GM21526 (cell line): ENCODE measurements at regions not wholly inside any gene's neighbourhood (a gene's known extent, or its start where the extent isn't known, plus 50 kb on each side); places are given as distances from the start of the nearest gene placed in this dataset.

ENCODE experiments used
- ATAC-seq: cut with Tn5 transposase; IDR thresholded peaks from one replicate; pipeline ENCODE4 v1.9.1; 2021; ENCODE audit warnings: moderate library complexity; ENCODE audit not compliant: unreplicated experiment, low FRiP score

DNA sequence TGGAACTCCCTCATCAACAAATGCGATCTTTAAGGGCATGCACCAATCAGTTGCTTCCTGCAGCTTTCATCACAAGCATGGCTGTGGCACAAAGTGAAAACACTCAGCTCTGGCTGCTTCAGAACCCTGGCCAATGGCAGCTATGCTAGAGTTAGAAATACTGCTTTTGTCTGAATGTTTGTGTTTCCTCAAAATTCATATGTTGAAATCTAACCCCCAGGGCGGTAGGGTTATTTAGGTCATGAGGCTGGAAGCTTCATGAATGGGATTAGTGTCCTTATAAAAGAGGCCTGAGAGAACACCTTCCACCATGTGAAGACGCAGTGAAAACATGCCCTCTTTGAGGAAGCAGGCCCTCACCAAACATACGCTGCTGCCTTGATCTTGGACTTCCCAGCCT, 453.9 kb downstream of the SNAPC1 start:
- no peak for ATAC-seq

DNA sequence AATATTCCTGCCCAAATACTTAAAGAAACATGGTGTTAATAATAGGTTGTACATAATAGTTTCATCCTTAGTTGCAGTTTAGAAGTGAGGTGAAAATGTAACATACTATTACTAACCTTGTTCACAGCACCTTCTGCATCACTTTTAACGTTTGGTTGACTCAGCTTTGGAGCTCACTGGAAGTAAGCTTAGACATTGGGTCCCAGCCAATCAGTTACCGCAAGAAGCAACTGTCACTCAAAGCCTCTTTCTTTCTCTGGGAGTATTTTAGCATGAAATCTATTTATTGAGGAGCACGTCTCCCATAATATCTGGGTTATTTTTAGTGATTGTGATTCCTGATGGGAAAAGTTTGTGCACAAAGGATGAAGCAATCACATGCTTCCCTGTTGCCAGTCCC, 472.6 kb downstream of the SNAPC1 start:
- ATAC-seq: no peak

DNA sequence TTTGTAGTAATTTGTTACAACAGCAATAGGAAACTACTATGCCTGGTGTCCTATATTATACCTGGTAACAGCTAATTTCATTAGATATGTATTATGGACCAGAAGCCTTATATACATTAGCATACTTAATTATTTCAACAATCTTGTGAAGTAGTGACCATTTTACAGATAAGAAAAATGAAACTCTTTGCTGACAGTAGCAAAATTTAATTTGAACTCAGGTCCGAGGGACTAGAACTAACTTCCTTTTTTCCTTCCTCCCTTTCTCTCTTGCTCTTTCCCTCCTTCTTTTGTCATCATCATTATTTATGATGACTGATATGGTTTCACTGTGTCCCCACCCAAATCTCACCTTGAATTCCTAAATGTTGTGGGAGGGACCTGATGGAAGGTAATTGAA, 482.0 kb downstream of the SNAPC1 start:
- ATAC-seq: no peak

DNA sequence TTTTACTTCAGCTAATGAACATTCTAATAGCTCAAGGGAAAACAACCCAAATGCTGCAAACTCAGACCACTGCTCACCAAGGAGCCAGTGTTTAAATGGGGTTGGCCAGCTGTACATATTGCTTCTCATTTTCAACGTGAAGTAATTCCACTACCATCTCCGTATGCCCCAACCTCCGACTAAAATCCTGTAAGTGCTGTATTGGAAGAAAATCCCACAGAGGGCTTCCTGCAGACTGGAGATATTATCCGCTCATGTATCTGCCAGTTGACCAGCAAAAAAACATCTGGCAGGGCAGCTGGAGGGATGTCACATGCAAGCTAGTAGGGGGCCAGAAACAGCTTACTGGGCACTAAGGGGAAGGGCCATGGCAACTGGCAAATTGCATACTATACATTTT, 485.0 kb downstream of the SNAPC1 start:
- no peak for ATAC-seq

DNA sequence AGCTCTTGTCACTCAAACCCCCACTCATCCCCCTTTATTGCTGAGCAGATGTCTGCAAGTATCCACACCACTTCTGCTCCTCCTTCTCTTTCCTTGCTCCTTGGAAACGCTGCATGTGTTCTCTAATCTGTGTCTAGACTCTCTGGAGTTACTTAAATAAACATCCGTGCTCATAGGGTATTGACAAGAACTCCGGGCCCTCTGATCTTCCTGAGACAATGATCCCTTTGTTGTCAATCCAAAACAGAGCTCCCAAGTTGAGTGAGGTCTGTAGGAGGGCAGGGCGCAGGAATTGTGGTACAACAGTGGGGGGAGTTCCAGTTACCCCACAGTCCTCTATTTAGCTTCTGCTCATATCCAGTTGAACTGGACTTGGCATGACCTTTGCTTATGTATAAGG, 489.0 kb downstream of the SNAPC1 start:
- ATAC-seq: no peak

DNA sequence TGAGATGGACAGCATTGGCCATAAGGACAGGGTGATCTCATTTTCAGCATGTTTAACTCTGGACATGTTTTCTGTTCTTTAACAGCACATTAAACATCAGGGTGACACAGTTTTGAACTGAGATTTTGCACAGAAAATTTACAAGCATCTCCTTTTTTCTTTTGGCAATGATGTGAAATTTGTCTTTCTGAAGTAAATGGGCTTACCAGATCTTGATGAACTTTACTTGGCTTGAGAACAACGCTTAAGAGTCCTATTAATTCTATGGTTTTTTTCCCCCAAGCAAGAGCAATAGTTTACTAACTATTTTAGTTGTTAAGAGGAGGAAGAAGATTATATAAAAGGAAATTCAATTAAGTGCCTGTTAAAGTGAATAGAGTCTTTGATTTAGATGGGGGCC, 491.0 kb downstream of the SNAPC1 start:
- ATAC-seq: no peak

DNA sequence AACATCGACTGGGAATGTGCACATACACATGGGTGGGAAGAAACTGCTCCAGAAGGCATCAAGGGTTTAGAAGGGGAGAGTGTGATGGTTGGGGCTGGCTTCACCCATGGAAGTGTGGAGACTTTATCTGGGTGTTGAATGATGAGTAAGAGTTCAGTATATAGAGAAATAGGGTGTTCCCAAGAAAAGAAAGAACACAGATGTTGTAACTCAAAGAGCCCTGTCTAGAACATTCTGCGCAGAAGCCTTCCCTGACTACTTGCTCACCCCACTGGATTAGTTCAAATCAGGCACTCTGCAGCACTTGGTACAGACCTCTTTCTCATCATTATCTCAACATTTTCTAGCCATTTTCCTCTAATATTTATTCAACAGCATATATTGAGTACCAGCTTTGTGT, 491.7 kb downstream of the SNAPC1 start:
- no peak for ATAC-seq

DNA sequence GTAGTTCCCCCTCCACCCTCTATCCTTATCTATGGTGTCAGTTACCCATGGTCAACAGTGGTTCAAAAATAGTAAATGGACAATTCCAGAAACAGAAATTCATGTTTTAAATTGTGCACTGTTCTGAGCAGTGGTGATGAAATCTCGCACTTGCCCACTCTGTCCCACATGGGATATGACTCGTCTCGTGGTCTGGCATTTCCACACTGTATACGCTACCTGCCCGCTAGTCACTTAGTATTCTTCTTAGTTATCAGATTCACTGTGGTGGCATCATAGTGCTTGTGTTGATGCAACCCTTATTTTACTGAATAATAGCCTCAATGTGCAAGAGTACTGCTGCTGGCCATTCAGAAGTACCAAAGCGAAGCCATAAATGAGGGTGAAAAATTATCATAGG, 507.0 kb downstream of the SNAPC1 start:
- no peak for ATAC-seq

DNA sequence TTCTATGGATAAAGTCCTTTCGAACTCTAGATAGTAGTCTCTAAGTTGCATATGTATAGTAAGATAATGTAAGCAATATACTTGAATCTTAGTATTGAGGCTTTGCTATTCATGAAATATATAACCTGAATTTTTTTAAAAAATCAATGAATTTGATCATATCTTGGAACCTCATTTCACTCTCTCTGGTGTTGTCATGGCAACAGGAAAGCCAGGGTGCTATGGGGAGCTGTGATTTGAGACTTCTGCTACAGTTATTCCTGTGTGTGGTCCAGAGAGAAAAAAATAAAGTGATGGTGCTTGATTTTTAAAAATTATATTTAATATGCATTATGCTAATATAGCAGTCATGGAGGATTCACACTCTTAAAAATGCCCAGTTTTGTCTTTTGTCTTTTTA, 508.0 kb downstream of the SNAPC1 start:
- no peak for ATAC-seq

DNA sequence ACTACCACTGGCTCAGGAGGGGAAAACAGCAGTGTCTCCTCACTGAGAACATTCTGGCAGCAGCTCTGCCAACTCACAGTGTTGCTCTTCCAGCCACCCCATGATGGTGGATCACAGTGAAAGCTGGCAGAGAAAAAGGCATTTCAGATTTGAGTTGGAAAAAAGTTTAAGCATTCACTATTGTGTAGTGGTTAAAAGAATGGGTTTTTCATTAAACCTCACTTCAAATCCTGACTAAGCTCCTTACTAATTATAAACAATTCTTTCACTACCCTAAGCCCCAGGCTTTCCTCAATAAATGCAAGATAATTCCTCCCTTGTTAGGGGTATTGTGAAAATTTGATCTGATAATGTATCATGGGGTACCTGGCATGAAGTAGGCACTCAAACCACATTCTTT, 518.1 kb downstream of the SNAPC1 start:
- no peak for ATAC-seq

DNA sequence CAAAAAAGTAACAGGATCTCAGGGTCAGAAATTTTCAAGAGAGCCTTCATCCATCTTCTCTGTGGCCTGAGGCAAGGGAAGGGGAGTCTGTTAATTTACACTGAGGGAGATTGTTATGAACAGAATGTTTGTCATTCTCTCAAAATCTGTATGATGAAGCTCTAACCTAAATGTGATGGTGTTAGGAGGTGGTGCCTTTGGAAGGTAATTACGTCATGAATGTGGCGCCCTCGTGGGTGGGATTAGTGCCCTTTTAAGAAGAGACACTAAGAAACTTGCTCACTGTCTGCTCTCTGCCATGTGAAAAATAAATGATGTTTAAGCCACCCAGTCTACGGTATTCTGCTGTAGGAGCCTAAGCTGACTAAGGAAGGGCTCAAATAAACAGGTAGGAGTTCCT, 521.6 kb downstream of the SNAPC1 start:
- ATAC-seq: no peak

DNA sequence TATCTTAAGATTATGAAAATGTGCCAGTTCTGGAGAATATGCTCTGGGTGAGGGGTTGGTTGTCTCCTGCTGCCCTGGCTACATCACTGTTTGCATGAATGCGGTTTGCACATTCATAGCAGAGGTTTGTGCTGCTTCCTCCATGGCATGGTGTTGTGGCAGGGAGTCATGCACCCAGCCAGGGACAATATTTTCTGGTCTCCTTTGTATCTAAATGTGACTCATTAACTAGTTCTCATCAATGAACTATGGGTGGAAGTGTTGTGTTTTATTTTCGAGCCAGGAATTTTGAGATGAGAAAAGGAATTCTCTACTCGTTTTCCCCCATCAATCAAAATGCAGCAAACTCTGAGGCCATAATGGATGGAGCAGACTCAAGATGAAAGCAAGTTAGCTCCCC, 527.3 kb downstream of the SNAPC1 start:
- no peak for ATAC-seq

DNA sequence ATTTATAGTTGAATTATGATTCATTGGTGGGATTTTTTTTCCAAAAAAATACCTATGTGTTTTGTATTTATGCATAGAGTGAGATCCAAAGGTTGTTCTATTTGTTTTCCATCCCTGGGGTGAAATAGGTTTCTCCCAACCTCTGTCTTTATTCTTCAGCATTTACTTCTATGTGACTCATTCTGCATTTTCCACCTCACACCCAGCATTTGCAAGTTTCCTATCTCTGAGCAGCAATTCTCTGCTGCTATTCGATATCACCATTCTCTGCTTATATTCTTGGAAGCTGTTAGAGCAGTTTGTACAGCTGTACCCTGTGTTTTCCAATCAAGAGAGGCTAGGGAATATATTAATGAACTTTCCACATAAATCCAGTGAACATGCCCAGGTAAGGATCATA, 538.9 kb downstream of the SNAPC1 start:
- no peak for ATAC-seq

DNA sequence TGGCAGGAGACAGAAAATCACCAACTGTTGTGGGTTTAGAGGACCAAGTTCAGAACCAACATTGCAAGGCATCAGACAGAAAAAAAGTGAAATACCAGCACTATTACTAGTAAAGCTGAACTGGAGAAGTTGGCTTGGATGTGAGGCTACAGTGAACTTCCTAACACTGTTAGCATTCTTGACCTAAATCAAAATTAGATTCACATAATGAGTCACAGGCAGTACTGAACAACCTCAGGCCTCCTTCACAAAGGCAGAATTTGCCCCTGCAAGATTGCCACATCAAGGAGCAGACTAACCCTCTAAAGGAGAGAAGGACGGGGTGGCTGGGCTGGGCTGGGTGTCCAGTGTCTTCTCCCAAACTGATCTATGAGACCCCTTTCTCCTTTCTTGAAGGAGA, 539.7 kb downstream of the SNAPC1 start:
- no peak for ATAC-seq

DNA sequence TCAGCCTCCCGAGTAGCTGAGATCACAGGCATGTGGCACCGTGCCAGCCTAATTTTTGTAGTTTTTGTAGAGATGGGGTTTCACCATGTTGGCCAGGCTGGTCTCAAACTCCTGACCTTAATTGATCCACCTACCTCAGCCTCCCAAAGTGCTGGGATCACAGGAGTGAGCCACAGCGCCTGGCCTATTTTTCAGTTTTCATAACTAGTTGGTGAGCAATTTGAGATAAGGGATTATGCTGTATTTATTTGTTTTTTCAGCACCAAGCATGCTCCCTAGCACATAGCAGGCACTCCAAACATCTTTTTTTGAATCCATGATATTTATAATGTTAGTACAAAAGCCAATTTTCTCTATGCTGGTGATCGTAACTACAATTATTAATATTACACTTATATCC, 541.2 kb downstream of the SNAPC1 start:
- no peak for ATAC-seq

DNA sequence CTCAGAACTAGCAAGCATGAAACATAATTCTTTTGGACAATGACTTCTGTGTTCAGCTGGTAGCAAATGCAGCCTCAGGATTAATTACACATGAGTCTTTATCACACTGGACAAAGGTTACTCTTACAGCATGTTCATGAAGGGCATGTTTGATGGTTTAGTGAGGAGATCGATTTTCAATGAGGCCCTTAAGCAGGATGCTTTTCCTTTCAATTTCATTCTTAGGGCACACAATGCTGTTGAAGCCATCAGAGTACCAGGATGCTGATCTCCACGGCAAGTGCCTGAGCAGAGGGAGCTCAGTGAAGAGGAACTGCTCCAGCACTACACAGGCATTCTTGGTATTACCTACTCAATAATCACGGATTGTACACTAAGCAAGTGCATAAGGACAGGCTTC, 542.0 kb downstream of the SNAPC1 start:
- no peak for ATAC-seq

DNA sequence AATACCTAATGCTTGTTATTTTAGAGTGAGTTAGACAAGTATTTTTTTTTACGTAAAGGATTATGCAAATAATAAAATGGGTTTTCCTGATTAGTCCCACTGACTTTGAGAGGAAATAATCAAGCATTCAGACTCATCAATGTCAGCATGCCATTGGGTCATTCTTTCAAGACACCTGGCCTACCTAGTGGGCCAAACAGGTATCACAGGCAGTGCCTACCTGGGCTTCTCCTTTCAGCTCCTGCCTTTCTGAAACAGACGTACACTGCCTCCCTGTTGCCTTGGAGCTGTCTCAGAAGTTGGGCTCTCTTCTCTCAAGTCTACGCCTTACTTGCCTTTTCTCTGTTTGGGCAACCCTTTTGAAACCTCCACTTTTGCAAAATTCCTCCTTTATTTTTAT, 545.6 kb downstream of the SNAPC1 start:
- no peak for ATAC-seq

DNA sequence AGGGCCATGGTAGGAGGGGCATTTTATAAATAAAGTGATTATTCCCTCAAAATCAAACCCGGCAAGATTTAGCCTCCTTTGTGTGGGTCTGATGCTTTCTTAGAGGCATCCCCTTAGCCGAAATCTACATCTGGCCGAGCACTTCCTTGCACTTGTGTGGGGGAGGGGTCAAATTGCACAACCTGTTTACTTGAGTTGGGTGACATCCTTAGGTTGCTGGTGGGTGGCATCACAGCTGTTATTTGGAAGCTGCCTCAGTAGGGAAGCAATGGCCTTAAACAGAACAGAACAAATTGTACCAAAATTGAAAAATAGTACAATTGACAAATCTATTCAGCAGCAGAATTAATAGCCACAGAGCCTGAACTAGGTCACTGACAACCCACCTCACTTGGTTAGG, 546.1 kb downstream of the SNAPC1 start:
- ATAC-seq: no peak

DNA sequence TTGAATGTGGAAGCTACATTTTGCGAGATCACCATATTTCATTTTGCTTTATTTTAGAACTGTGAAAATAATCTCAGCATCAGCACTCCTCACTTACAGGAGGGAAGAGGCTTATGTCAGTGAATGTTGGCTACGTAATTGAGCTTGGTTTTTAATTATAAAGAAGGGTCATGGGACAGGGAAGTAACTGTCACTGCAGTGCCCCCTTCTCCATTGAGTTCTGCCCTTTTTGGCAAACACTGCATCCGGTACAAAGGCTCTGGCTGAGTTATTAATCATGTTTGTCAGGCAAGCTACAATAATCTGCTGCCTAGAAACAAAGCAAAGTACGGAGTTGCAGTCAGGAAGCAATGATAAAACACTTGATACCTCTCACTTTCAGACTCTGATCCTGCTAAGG, 546.7 kb downstream of the SNAPC1 start:
- ATAC-seq: no peak

DNA sequence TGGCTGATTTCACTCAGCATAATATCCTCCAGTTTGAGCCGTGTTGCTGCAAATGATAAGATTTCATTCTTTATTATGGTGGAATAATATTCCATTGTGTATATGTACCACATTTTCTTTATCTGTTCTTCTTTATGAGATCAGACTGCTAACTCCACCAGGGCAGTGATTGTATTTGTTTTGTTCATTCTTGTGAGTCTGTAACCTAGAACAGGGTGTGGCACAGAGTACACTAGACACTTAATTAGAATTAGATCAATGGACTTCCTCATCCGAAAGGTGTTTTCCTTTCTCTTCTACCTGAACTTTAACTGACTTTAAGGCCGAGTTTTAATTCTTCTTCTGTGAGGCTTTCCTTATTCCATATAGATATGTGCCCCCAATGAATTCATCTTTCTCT, 551.0 kb downstream of the SNAPC1 start:
- ATAC-seq: no peak

DNA sequence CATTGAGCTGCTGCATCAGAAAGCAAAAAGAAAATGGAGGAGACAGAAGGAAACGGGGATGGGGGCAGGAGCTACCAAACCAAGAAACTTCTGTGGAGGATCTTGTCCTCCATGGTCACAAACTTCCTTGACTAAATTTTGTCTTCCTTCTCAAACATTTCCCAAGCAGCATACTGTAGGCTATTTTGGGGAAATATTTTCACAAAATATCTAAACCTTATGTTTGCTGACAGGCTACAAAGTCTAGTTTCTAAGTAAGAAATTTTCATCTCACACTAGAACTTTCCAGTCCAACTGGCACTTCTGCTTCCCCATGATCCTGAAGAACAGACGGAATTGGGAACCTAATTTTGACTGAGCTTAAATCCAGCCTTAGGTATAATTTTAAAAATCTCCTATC, 552.0 kb downstream of the SNAPC1 start:
- ATAC-seq: no peak

DNA sequence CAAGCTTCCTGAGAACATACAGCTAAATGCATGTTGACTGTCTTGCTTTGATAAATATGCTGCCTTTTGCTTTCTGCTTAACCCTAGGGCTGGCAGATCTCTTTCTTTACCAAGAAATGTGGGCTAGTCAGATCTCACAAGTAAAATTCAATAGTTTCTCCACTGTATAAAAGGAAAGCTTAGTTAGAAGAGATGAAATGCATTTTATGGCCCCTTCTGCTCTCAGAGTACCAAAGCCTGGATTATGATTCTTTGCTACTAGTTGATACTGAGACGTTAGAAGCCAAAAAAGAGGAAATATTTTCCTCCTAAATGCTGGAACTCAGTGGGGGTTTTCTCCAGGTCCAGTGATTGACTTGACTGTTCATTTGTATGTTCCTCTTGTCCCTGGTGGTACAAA, 552.7 kb downstream of the SNAPC1 start:
- no peak for ATAC-seq

DNA sequence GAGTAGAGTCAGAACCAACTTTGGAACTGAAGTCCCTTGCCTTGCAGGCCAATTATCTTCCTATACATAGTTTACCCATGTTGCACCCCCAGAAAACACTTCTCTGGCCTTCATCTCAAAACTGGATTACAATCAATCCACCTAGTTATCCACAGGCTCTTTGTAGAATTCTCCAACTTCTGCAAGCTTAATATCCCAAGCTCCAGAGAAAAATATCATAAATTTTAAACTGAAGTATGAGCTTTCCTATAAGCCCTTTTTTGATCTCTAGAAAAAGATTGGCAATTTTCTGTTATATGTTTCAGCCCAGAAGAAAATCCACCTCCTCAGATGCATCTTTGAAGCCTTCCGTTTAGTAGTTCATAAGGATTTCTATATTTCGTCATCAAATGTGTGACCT, 553.4 kb downstream of the SNAPC1 start:
- no peak for ATAC-seq

DNA sequence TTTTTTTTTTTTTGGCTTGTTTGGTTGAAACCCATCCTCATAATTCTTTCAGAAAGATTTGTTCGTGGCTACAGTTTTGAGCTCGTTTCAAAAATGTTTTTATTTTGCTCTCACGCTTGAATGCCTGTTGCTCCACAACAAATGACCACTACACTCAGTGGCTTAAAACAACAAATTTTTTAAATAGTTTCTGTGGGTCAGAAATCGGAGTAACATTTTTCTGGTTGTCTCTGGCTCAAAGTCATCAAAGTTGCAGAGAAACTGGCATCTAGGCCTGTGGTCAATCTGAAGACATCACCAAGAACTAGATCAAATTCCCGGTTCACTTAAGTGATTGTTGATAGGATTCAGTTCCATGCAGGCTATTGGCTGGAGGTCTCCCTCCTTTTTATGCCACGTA, 560.0 kb downstream of the SNAPC1 start:
- ATAC-seq: no peak
